ENCODE measurements at regions not wholly inside any gene's neighbourhood (a gene's known extent, or its start where the extent isn't known, plus 50 kb on each side); places are given as distances from the start of the nearest gene placed in this dataset.
"Not testable (repeated sequence)": the region's sequence is repeated elsewhere in the genome, so short reads cannot be mapped to it uniquely, and the experiment has no call there.

GRCh38 chr13:46460223-46460622 lies 73.2 kb upstream of the RUBCNL start:
- not testable (repeated sequence) for TF ChIP-seq CTCF (IDR thresholded peaks at IDR 0.05 in 8 of 11, conservative IDR thresholded peaks at IDR 0.05 in 3 of 11); POLR2A (IDR thresholded peaks at IDR 0.05)
